Lower leg skin (tissue), 4 donors: ENCODE measurements at regions not wholly inside any gene's neighbourhood (a gene's known extent, or its start where the extent isn't known, plus 50 kb on each side); places are given as distances from the start of the nearest gene placed in this dataset.

Experiments
- DNase-seq, 2 donors: peaks; one replicate each; pipeline ENCODE4 v3.0.0-alpha.2; 2019; ENCODE audit warnings: low spot score in 2 of 2
- H3K4me3 ChIP-seq: fragments of 200-600 bp; sonication (generic); 2 replicates; pipeline ENCODE4 v1.5.1; 2017; ENCODE audit warnings: mild to moderate bottlenecking, low read depth; ENCODE audit not compliant: poor library complexity, severe bottlenecking
- CTCF ChIP-seq, 3 donors: fragments of 450-650 bp; IDR thresholded peaks; one replicate each; pipeline ENCODE4 v1.5.1; 2016; ENCODE audit warnings: antibody characterized with exemption in 3 of 3, mild to moderate bottlenecking in 3 of 3, moderate library complexity in 2 of 3
- POLR2A ChIP-seq, 2 donors: fragments of 450-650 bp; IDR thresholded peaks; one replicate each; pipeline ENCODE4 v1.6.1; 2016 to 2017; ENCODE audit warnings: antibody characterized with exemption in 2 of 2, mild to moderate bottlenecking in 1 of 2, moderate library complexity in 1 of 2
- WGBS, 2 donors: methylation state at CpG; one replicate each; pipeline ENCODE4 v1.1.5; 2018; 5-methylcytosine and 5-hydroxymethylcytosine counted together
- intact Hi-C: fragments of 100-400 bp; cut with DNase I; formaldehyde crosslinking; loops from one replicate; pipeline ENCODE4 v1.15.0; 2023; ENCODE audit warnings: low total_unique reads

- 80% methylated on average over 2 of the region's 2 CpGs for WGBS, 2 donors
- H3K4me3 ChIP-seq, result no peak overlapping the region
- DNase-seq, result no peak
- TF ChIP-seq CTCF (IDR thresholded peaks at IDR 0.05) (no peak), POLR2A (IDR thresholded peaks at IDR 0.05) (no peak)
- intact Hi-C loops, result no loop called here
Observed at GRCh38 chr9:12935714-12936113, 160.9 kb downstream of the LURAP1L start.

GRCh38 chr9:12954441-12954840 is 179.6 kb downstream of the LURAP1L start:
- intact Hi-C loops, result no loop called here
- WGBS, 2 donors, result 96 to 97% methylated on average over 4 of the region's 4 CpGs
- TF ChIP-seq POLR2A (IDR thresholded peaks at IDR 0.05) (no peak), CTCF (IDR thresholded peaks at IDR 0.05) (no peak)
- no peak overlapping the region for H3K4me3 ChIP-seq
- DNase-seq, result no peak

GRCh38 chr9:12955510-12956163 is 180.8 kb downstream of the LURAP1L start:
- TF ChIP-seq CTCF (IDR thresholded peaks at IDR 0.05) (no peak), POLR2A (IDR thresholded peaks at IDR 0.05) (no peak)
- intact Hi-C loops, result no loop called here
- WGBS, 2 donors, result 66 to 73% methylated on average over 10 of the region's 11 CpGs
- DNase-seq, result no peak
- H3K4me3 ChIP-seq, result no peak overlapping the region

- TF ChIP-seq CTCF (IDR thresholded peaks at IDR 0.05), result no peak
- no peak for TF ChIP-seq POLR2A (IDR thresholded peaks at IDR 0.05)
- WGBS, 2 donors, result 51 to 58% methylated on average over 3 of the region's 3 CpGs
- intact Hi-C loops, result no loop called here
- H3K4me3 ChIP-seq, result no peak overlapping the region
- no peak for DNase-seq
Observed at GRCh38 chr9:12956261-12956660, 181.4 kb downstream of the LURAP1L start.

DNA sequence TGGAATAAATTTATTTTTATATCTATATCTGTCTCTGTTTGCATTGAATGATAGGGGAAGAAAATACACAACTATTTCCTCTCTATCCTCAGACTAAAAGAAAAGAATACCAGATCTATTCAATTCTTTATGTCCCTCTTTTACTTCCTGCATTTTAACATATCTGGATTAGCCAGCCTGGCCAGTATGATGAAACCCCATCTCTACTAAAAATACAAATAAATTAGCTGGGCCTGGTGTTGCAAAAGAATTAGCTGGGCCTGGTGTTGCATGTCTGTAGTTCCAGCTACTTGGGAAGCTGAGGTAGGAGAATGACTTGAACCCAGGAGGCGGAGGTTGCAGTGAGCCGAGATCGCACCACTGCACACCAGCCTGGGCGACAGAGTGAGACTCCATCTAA is 182.0 kb downstream of the LURAP1L start:
- intact Hi-C loops, result no loop called here
- H3K4me3 ChIP-seq, result no peak overlapping the region
- TF ChIP-seq POLR2A (IDR thresholded peaks at IDR 0.05), result no peak
- no peak for TF ChIP-seq CTCF (IDR thresholded peaks at IDR 0.05)
- WGBS, 2 donors, result 93 to 95% methylated on average over 4 of the region's 4 CpGs
- no peak for DNase-seq

- intact Hi-C loops, result no loop called here
Observed at GRCh38 chr9:12958279-12958678, 183.5 kb downstream of the LURAP1L start.

More at GRCh38 chr9:12958279-12958678, 183.5 kb downstream of the LURAP1L start:
- 93 to 99% methylated on average over 3 of the region's 3 CpGs for WGBS, 2 donors
- DNase-seq, result no peak
- H3K4me3 ChIP-seq, result no peak overlapping the region
- TF ChIP-seq POLR2A (IDR thresholded peaks at IDR 0.05), result no peak
- no peak for TF ChIP-seq CTCF (IDR thresholded peaks at IDR 0.05)
